HepG2 (cell line): ENCODE measurements at regions not wholly inside any gene's neighbourhood (a gene's known extent, or its start where the extent isn't known, plus 50 kb on each side); places are given as distances from the start of the nearest gene placed in this dataset.

Experiments used
- ATAC-seq: fragments of 200-7000 bp; cut with Tn5 transposase; 3 replicates; pipeline ENCODE4 v1.9.1; 2020; ENCODE audit warnings: mild to moderate bottlenecking, moderate library complexity
- BruUV-seq: library from RNA; stranded (reverse); fragments of 400-500 nt; replicated peaks from 2 replicates; lab custom pipeline; 2021; lab: Mats Ljungman, UMichigan
- CTCF ChIA-PET: fragments of 300-600 bp; formaldehyde crosslinking; extraction: SDS; loops from one replicate; lab custom pipeline; 2021; ENCODE audit warnings: low total read pairs, inconsistent platforms, low intra/inter-chr PET ratio; lab: Yijun Ruan, JAX
- POLR2A ChIA-PET: fragments of 350-600 bp; sonication (Branson Sonifier 250); formaldehyde crosslinking; loops from one replicate; lab custom pipeline; 2020; ENCODE audit warnings: antibody characterized with exemption, inconsistent platforms; lab: Yijun Ruan, JAX
- DNase-seq: peaks from one replicate; pipeline ENCODE4 v3.0.0-alpha.2; 2015; ENCODE audit warnings: low spot score
- FAIRE-seq: peaks from 3 replicates; lab custom pipeline; 2011; peaks lifted over from hg19 to GRCh38; lab: Jason Lieb, UNC
- H2AFZ ChIP-seq: one replicate; pipeline ENCODE4 v1.6.1; 2011; ENCODE audit warnings: low read length, inconsistent platforms
- H3K27ac ChIP-seq: fragments of 300-600 bp; 3 replicates; pipeline ENCODE4 v1.8.0; 2011; ENCODE audit warnings: mixed run types, mild to moderate bottlenecking, mixed read lengths, low read length, inconsistent platforms; ENCODE audit not compliant: insufficient read depth; ENCODE audit errors: extremely low read length
- H3K27me3 ChIP-seq, 2 experiments: fragments of 200-600 bp in 1 of 2; 2 replicates in 1 of 2; 3 replicates in 1 of 2; pipeline versions ENCODE4 v1.6.0 to v1.8.0; 2011; ENCODE audit warnings: low read length in 2 of 2, mild to moderate bottlenecking in 2 of 2, moderate library complexity in 2 of 2, inconsistent platforms in 1 of 2; ENCODE audit not compliant: insufficient read depth in 2 of 2, control insufficient read depth in 1 of 2
- H3K36me3 ChIP-seq, 2 experiments: fragments of 200-600 bp in 1 of 2; replicated peaks in 1 of 2; 2 replicates in 1 of 2; 3 replicates in 1 of 2; pipeline versions ENCODE4 v1.5.1 to v1.8.0; 2011; ENCODE audit warnings: low read length in 2 of 2, inconsistent platforms in 1 of 2; ENCODE audit not compliant: insufficient read depth in 2 of 2, control insufficient read depth in 1 of 2
- H3K4me1 ChIP-seq: 2 replicates; pipeline ENCODE4 v1.5.1; 2012; ENCODE audit warnings: low read length, inconsistent platforms; ENCODE audit not compliant: insufficient read depth
- H3K4me2 ChIP-seq: 2 replicates; pipeline ENCODE4 v1.6.0; 2011; ENCODE audit warnings: low read depth, low read length, inconsistent platforms
- H3K4me3 ChIP-seq, 3 experiments: fragments of 200-600 bp in 1 of 3; sonication (generic), shearing (Covaris generic) in 1 of 3; replicated peaks in 1 of 3; 2 replicates each; pipeline ENCODE4 v1.5.1; 2011 to 2016; ENCODE audit warnings: low read length in 3 of 3, inconsistent platforms in 2 of 3, low read depth in 2 of 3, mild to moderate bottlenecking in 2 of 3, control low read depth in 1 of 3, mixed read lengths in 1 of 3; ENCODE audit not compliant: insufficient read depth in 1 of 3
- H3K79me2 ChIP-seq: one replicate; pipeline ENCODE4 v1.6.1; 2011; ENCODE audit warnings: low read length, inconsistent platforms; ENCODE audit not compliant: insufficient read depth
- H3K9ac ChIP-seq: 2 replicates; pipeline ENCODE4 v1.6.0; 2011; ENCODE audit warnings: mild to moderate bottlenecking, low read depth, low read length, inconsistent platforms; ENCODE audit not compliant: insufficient read depth
- H3K9me3 ChIP-seq: 2 replicates; pipeline ENCODE4 v1.5.1; 2012; ENCODE audit warnings: mild to moderate bottlenecking, low read length
- H4K20me1 ChIP-seq: 2 replicates; pipeline ENCODE4 v1.6.0; 2011; ENCODE audit warnings: inconsistent platforms, mild to moderate bottlenecking, low read length, moderate library complexity; ENCODE audit not compliant: insufficient read depth
- ARID2 ChIP-seq: sonication (generic); formaldehyde crosslinking; IDR thresholded peaks from 2 replicates; pipeline ENCODE4 v1.8.1; 2022; ENCODE audit warnings: mild to moderate bottlenecking, missing genetic modification reagents, borderline replicate concordance
- ARNTL ChIP-seq: sonication (generic); formaldehyde crosslinking; IDR thresholded peaks from 2 replicates; pipeline ENCODE4 v1.4.0; 2020; ENCODE audit warnings: mild to moderate bottlenecking, missing genetic modification reagents
- ATF6 ChIP-seq: sonication (generic); formaldehyde crosslinking; conservative IDR thresholded peaks from 2 replicates; pipeline ENCODE4 v1.4.0; 2020; ENCODE audit warnings: missing genetic modification reagents
- DBP ChIP-seq: sonication (generic); formaldehyde crosslinking; IDR thresholded peaks from 2 replicates; pipeline ENCODE4 v1.4.0; 2020; ENCODE audit warnings: missing genetic modification reagents; ENCODE audit errors: not compliant biosample characterization
- E2F2 ChIP-seq: sonication (generic); formaldehyde crosslinking; IDR thresholded peaks from 2 replicates; pipeline ENCODE4 v1.4.0; 2020; ENCODE audit warnings: missing genetic modification reagents, borderline replicate concordance
- HNF4G ChIP-seq, 2 experiments: sonication (generic) in 1 of 2; formaldehyde crosslinking in 1 of 2; IDR thresholded peaks; 2 replicates each; pipeline versions ENCODE4 v1.4.0 to v1.6.1; 2011 to 2020; ENCODE audit warnings: borderline replicate concordance in 2 of 2, low read depth in 2 of 2, mild to moderate bottlenecking in 2 of 2, low read length in 1 of 2, missing genetic modification reagents in 1 of 2, moderate library complexity in 1 of 2
- REL ChIP-seq: sonication (generic); formaldehyde crosslinking; conservative IDR thresholded peaks from 2 replicates; pipeline ENCODE4 v1.8.0; 2022; ENCODE audit warnings: mild to moderate bottlenecking, missing genetic modification reagents, moderate library complexity
- ZBTB42 ChIP-seq: sonication (generic); formaldehyde crosslinking; IDR thresholded peaks from 2 replicates; pipeline ENCODE4 v1.5.0; 2020; ENCODE audit warnings: mild to moderate bottlenecking, missing genetic modification reagents
- ZFY ChIP-seq: sonication (generic); formaldehyde crosslinking; IDR thresholded peaks from 2 replicates; pipeline ENCODE4 v1.4.0; 2020; ENCODE audit warnings: missing genetic modification reagents
- ZNF350 ChIP-seq: sonication (generic); formaldehyde crosslinking; IDR thresholded peaks from 2 replicates; pipeline ENCODE4 v1.4.0; 2020; ENCODE audit warnings: mild to moderate bottlenecking, low read depth, missing genetic modification reagents, borderline replicate concordance
- ZNF574 ChIP-seq: sonication (generic); formaldehyde crosslinking; IDR thresholded peaks from 2 replicates; pipeline ENCODE4 v1.4.0; 2020; ENCODE audit warnings: missing genetic modification reagents
- ZNF891 ChIP-seq: sonication (generic); formaldehyde crosslinking; IDR thresholded peaks from 2 replicates; pipeline ENCODE4 v1.5.0; 2020; ENCODE audit warnings: mild to moderate bottlenecking, missing genetic modification reagents
- WGBS: methylation state at CpG from one replicate; pipeline ENCODE4 v1.1.6; 2017; ENCODE audit warnings: low lambda C conversion rate; 5-methylcytosine and 5-hydroxymethylcytosine counted together
- in situ Hi-C: cut with HindIII; loops from 2 replicates; pipeline ENCODE4 v1.10.0; 2017; ENCODE audit warnings: low pct_unique_long_range_greater_than_20kb; ENCODE audit not compliant: extremely low pct_ligation_motif_present
- intact Hi-C: fragments of 100-400 bp; cut with micrococcal nuclease; formaldehyde crosslinking; loops from one replicate; pipeline ENCODE4 v1.10.0; 2022; ENCODE audit not compliant: unreplicated experiment

GRCh38 chr1:54489627-54490250 lies 58.3 kb upstream of the ACOT11 start:
- BruUV-seq = no TSS peak
- no peaks in the 10 kb centered on the region for H3K79me2 ChIP-seq
- 22% methylated on average over 10 of the region's 10 CpGs for WGBS
- H3K9ac ChIP-seq = no peak overlapping the region
- H3K27ac ChIP-seq = no peak overlapping the region
- ChIA-PET POLR2A (interaction anchor here (1.1 to 1.5 kb wide), 4 partner anchors 83 to 367 kb away, joined by 3 to 21 read pairs (median 4); partner anchors contain the start of gene SSBP3), CTCF (interaction anchor here (0.8 to 3.0 kb wide), 4 partner anchors 178 to 409 kb away, joined by 3 to 18 read pairs (median 10); no protein-coding TSS in a partner anchor)
- peak overlapping the region; percentile 97 for H3K4me2 ChIP-seq
- FAIRE-seq (no peak), ATAC-seq (no peak), DNase-seq (no peak)
- in situ Hi-C loops = loop anchor here (5.0 to 10.0 kb wide), 3 partner anchors 82 to 367 kb away; partner anchors contain the start of gene SSBP3
- peak overlapping the region in 1 of 3 experiments; percentile 77; a peak in 1 of 6 replicates for H3K4me3 ChIP-seq
- no peaks in the 10 kb centered on the region for H3K36me3 ChIP-seq
- peaks cover 52% of the 10 kb centered on the region for H3K4me1 ChIP-seq
- H2AFZ ChIP-seq = no peak overlapping the region
- no peaks in the 10 kb centered on the region for H4K20me1 ChIP-seq
- intact Hi-C loops = loop anchor here (1.0 to 10.0 kb wide), 4 partner anchors 55 to 369 kb away; partner anchors contain the start of gene ACOT11
- H3K9me3 ChIP-seq = no peaks in the 10 kb centered on the region
- peaks cover 0 to 14% of the 10 kb centered on the region in 2 experiments; a peak in 4 of 5 replicates for H3K27me3 ChIP-seq
- 0 out of 2 replicates have a peak, but pooled peaks have one; percentile 13 for TF ChIP-seq ZNF574
- no peak for TF ChIP-seq ATF6 (CRISPR knock-in tag)
- no peak for TF ChIP-seq HNF4G (IDR thresholded peaks at IDR 0.05; ENCODE audit: borderline replicate concordance, low read depth, low read length)
- TF ChIP-seq HNF4G (CRISPR knock-in tag; IDR thresholded peaks at IDR 0.05; ENCODE audit: borderline replicate concordance, low read depth) = 0 out of 2 replicates have a peak, but pooled peaks have one; percentile 25
- no peak for TF ChIP-seq ZBTB42
- TF ChIP-seq REL (CRISPR knock-in tag) = no peak
- TF ChIP-seq DBP = no peak
- no peak for TF ChIP-seq ARID2 (CRISPR knock-in tag)
- no peak for TF ChIP-seq E2F2
- TF ChIP-seq ZFY (CRISPR knock-in tag) = peak; percentile 9; the same call in 1 of the 2 replicates
- no peak for TF ChIP-seq ZNF891 (CRISPR knock-in tag)
- TF ChIP-seq ARNTL = 0 out of 2 replicates have a peak, but pooled peaks have one; percentile 17
- TF ChIP-seq ZNF350 (CRISPR knock-in tag) = 0 out of 2 replicates have a peak, but pooled peaks have one; percentile 6
